OCI-LY7 (cell line): ENCODE measurements at regions not wholly inside any gene's neighbourhood (a gene's known extent, or its start where the extent isn't known, plus 50 kb on each side); places are given as distances from the start of the nearest gene placed in this dataset.

ENCODE experiments used
- BruUV-seq: library from RNA; stranded (reverse); fragments of 400-500 nt; replicated peaks from 2 replicates; lab custom pipeline; 2021; lab: Mats Ljungman, UMichigan
- CTCF ChIA-PET: fragments of 300-600 bp; sonication (Branson Sonifier 250); formaldehyde crosslinking; loops from one replicate; lab custom pipeline; 2022; ENCODE audit warnings: antibody characterized with exemption; ENCODE audit not compliant: unreplicated experiment; lab: Charles Lee
- POLR2A ChIA-PET: fragments of 300-600 bp; sonication (Branson Sonifier 250); formaldehyde crosslinking; loops from one replicate; lab custom pipeline; 2022; ENCODE audit warnings: antibody characterized with exemption; lab: Charles Lee
- DNase-seq: peaks from one replicate; pipeline ENCODE4 v3.0.0-alpha.2; 2015; ENCODE audit warnings: low spot score
- H2AFZ ChIP-seq: fragments of 200-600 bp; sonication (generic), shearing (Covaris generic); 2 replicates; pipeline ENCODE4 v1.6.1; 2014; ENCODE audit warnings: mild to moderate bottlenecking, antibody characterized with exemption, low read length, moderate library complexity
- H3K27ac ChIP-seq: fragments of 200-600 bp; sonication (generic); 2 replicates; pipeline ENCODE4 v1.5.1; 2014; ENCODE audit warnings: mixed run types, low read depth, mild to moderate bottlenecking, moderate library complexity, low read length, inconsistent platforms; ENCODE audit not compliant: poor library complexity, severe bottlenecking
- H3K36me3 ChIP-seq: fragments of 200-600 bp; sonication (generic); 2 replicates; pipeline ENCODE4 v1.6.1; 2014; ENCODE audit warnings: mild to moderate bottlenecking, antibody characterized with exemption, low read length, moderate library complexity, mixed read lengths; ENCODE audit not compliant: insufficient read depth
- H3K4me1 ChIP-seq: fragments of 200-600 bp; sonication (generic); 2 replicates; pipeline ENCODE4 v1.5.1; 2014; ENCODE audit warnings: mild to moderate bottlenecking, low read length; ENCODE audit not compliant: insufficient read depth, poor library complexity, severe bottlenecking
- H3K4me2 ChIP-seq: fragments of 200-600 bp; sonication (generic); 2 replicates; pipeline ENCODE4 v1.6.1; 2014; ENCODE audit warnings: mild to moderate bottlenecking, low read length
- H3K4me3 ChIP-seq: fragments of 200-600 bp; sonication (generic); 2 replicates; pipeline ENCODE4 v1.5.1; 2014; ENCODE audit warnings: mild to moderate bottlenecking, low read depth, low read length; ENCODE audit not compliant: poor library complexity, severe bottlenecking
- H3K79me2 ChIP-seq: fragments of 200-600 bp; sonication (generic); 2 replicates; pipeline ENCODE4 v1.6.1; 2016; ENCODE audit warnings: low read depth, mild to moderate bottlenecking, low read length, moderate library complexity, mixed read lengths; ENCODE audit not compliant: insufficient read depth
- H3K9me2 ChIP-seq: fragments of 200-600 bp; sonication (generic); 2 replicates; pipeline ENCODE4 v1.6.1; 2016; ENCODE audit warnings: mild to moderate bottlenecking, low read length, mixed read lengths; ENCODE audit not compliant: insufficient read depth
- H3K9me3 ChIP-seq: fragments of 200-600 bp; sonication (generic); 2 replicates; pipeline ENCODE4 v1.6.1; 2014; ENCODE audit warnings: mild to moderate bottlenecking, mixed run types, low read length, mixed read lengths
- H4K20me1 ChIP-seq: fragments of 200-600 bp; sonication (generic); 2 replicates; pipeline ENCODE4 v1.6.1; 2014; ENCODE audit warnings: mild to moderate bottlenecking, antibody characterized with exemption, low read length, moderate library complexity, mixed read lengths; ENCODE audit not compliant: insufficient read depth
- CTCF ChIP-seq: fragments of 200-600 bp; sonication (generic); conservative IDR thresholded peaks from 2 replicates; pipeline ENCODE4 v1.5.1; 2014; ENCODE audit warnings: mild to moderate bottlenecking, antibody characterized with exemption, low read length, moderate library complexity, mixed read lengths
- EZH2phosphoT487 ChIP-seq: fragments of 200-600 bp; sonication (generic); IDR thresholded peaks from 2 replicates; pipeline ENCODE4 v1.6.1; 2018; ENCODE audit warnings: low read depth, borderline replicate concordance, mild to moderate bottlenecking, mixed run types, antibody characterized with exemption, low read length, moderate library complexity, mixed read lengths
- intact Hi-C: fragments of 100-400 bp; cut with micrococcal nuclease; formaldehyde crosslinking; loops from one replicate; pipeline ENCODE4 v1.10.0; 2022; ENCODE audit not compliant: unreplicated experiment

- intact Hi-C loops = no loop called here
- Histone ChIP-seq H3K27ac (no peak overlapping the region), H3K4me3 (no peak overlapping the region), H3K9me2 (no peaks in the 10 kb centered on the region), H3K9me3 (no peaks in the 10 kb centered on the region), H2AFZ (no peak overlapping the region), H4K20me1 (no peaks in the 10 kb centered on the region), H3K4me2 (no peak overlapping the region), H3K36me3 (no peaks in the 10 kb centered on the region), H3K79me2 (no peaks in the 10 kb centered on the region), H3K4me1 (no peaks in the 10 kb centered on the region)
- DNase-seq = no peak
- ChIA-PET CTCF (no interaction called here), POLR2A (no interaction called here)
- TF ChIP-seq CTCF (no peak), EZH2phosphoT487 (no peak)
- no TSS peak for BruUV-seq
These were observed 1233.4 kb upstream of the ADGRL3 start for GRCh38 chr4:59966758-59967157.

- no peak overlapping the region for H3K4me3 ChIP-seq
- POLR2A ChIA-PET = interaction anchor here (1.1 kb wide), 1 partner anchor 10 kb away, joined by 3 read pairs; no protein-coding TSS in a partner anchor
- no peaks in the 10 kb centered on the region for H3K9me2 ChIP-seq
- no peak for TF ChIP-seq CTCF
- no peak for TF ChIP-seq EZH2phosphoT487
- H4K20me1 ChIP-seq = no peaks in the 10 kb centered on the region
- no peak for DNase-seq
- intact Hi-C loops = no loop called here
- no peaks in the 10 kb centered on the region for H3K36me3 ChIP-seq
- no TSS peak for BruUV-seq
- no peaks in the 10 kb centered on the region for H3K4me1 ChIP-seq
- H2AFZ ChIP-seq = no peak overlapping the region
- H3K79me2 ChIP-seq = no peaks in the 10 kb centered on the region
- H3K9me3 ChIP-seq = no peaks in the 10 kb centered on the region
- CTCF ChIA-PET = no interaction called here
- no peak overlapping the region for H3K4me2 ChIP-seq
- H3K27ac ChIP-seq = no peak overlapping the region
These were observed 1231.3 kb upstream of the ADGRL3 start for GRCh38 chr4:59968796-59969195.

- Histone ChIP-seq H3K4me2 (no peak overlapping the region), H3K9me3 (no peaks in the 10 kb centered on the region), H3K79me2 (no peaks in the 10 kb centered on the region), H3K4me3 (no peak overlapping the region), H3K4me1 (no peaks in the 10 kb centered on the region), H3K27ac (no peak overlapping the region), H2AFZ (no peak overlapping the region), H4K20me1 (no peaks in the 10 kb centered on the region), H3K9me2 (no peaks in the 10 kb centered on the region), H3K36me3 (no peaks in the 10 kb centered on the region)
- intact Hi-C loops = no loop called here
- BruUV-seq = no TSS peak
- CTCF ChIA-PET = no interaction called here
- TF ChIP-seq CTCF (no peak), EZH2phosphoT487 (no peak)
- no peak for DNase-seq
- POLR2A ChIA-PET = no interaction called here
These were observed 1230.2 kb upstream of the ADGRL3 start for GRCh38 chr4:59969909-59970308.
